HG02885 (cell line): ENCODE measurements at regions not wholly inside any gene's neighbourhood (a gene's known extent, or its start where the extent isn't known, plus 50 kb on each side); places are given as distances from the start of the nearest gene placed in this dataset.
A peak's percentile ranks its signal among the peaks of the same experiment; 100 is the strongest.

ENCODE experiments used
- ATAC-seq: cut with Tn5 transposase; IDR thresholded peaks from one replicate; pipeline ENCODE4 v1.9.1; 2021; ENCODE audit warnings: mild to moderate bottlenecking; ENCODE audit not compliant: unreplicated experiment, poor library complexity

- no peak for ATAC-seq
Measured at GRCh38 chr11:103619480-103619879, 417.0 kb upstream of the DDI1 start.

GRCh38 chr11:103619938-103620337 is 416.5 kb upstream of the DDI1 start:
- ATAC-seq, result no peak

GRCh38 chr11:103622296-103622695 is 414.1 kb upstream of the DDI1 start:
- no peak for ATAC-seq

- peak; percentile 74 for ATAC-seq
Measured at GRCh38 chr11:103623933-103624332, 412.5 kb upstream of the DDI1 start.

- ATAC-seq, result no peak
Measured at GRCh38 chr11:103624708-103625623, 411.5 kb upstream of the DDI1 start.

- no peak for ATAC-seq
Measured at GRCh38 chr11:103625624-103625965, 410.8 kb upstream of the DDI1 start.

- no peak for ATAC-seq
Measured at GRCh38 chr11:103628121-103628520, 408.3 kb upstream of the DDI1 start.

- no peak for ATAC-seq
Measured at GRCh38 chr11:103631841-103632240, 404.6 kb upstream of the DDI1 start.

- ATAC-seq, result no peak
Measured at GRCh38 chr11:103633068-103633788, 403.2 kb upstream of the DDI1 start.

GRCh38 chr11:103633819-103634590 is 402.4 kb upstream of the DDI1 start:
- ATAC-seq, result no peak

- ATAC-seq, result peak; percentile 58
Measured at GRCh38 chr11:103636232-103636631, 400.2 kb upstream of the DDI1 start.

GRCh38 chr11:103637295-103637694 is 399.1 kb upstream of the DDI1 start:
- ATAC-seq, result no peak

- ATAC-seq, result no peak
Measured at GRCh38 chr11:103637831-103638230, 398.6 kb upstream of the DDI1 start.

GRCh38 chr11:103644676-103645075 is 391.8 kb upstream of the DDI1 start:
- ATAC-seq, result no peak

- ATAC-seq, result peak; percentile 27
Measured at GRCh38 chr11:103648054-103648453, 388.4 kb upstream of the DDI1 start.

GRCh38 chr11:103648670-103649400 is 387.6 kb upstream of the DDI1 start:
- peak; percentile 58 for ATAC-seq

- ATAC-seq, result no peak
Measured at GRCh38 chr11:103649401-103649895, 387.0 kb upstream of the DDI1 start.

- no peak for ATAC-seq
Measured at GRCh38 chr11:103650330-103650729, 386.1 kb upstream of the DDI1 start.

- no peak for ATAC-seq
Measured at GRCh38 chr11:103651341-103651998, 385.0 kb upstream of the DDI1 start.
